SK-N-MC (cell line): ENCODE measurements at regions not wholly inside any gene's neighbourhood (a gene's known extent, or its start where the extent isn't known, plus 50 kb on each side); places are given as distances from the start of the nearest gene placed in this dataset.

Experiments
- EZH2 ChIP-seq: fragments of 200-600 bp; sonication (generic); IDR thresholded peaks from one replicate; pipeline ENCODE4 v1.6.1; 2017; ENCODE audit warnings: antibody characterized with exemption
- FOXP2 ChIP-seq: optimal IDR thresholded peaks from 2 replicates; pipeline ENCODE3; 2011; ENCODE audit warnings: mild to moderate bottlenecking, moderate library complexity; ENCODE audit not compliant: insufficient read depth; ENCODE audit errors: extremely low read length, control extremely low read depth
- POLR2AphosphoS5 ChIP-seq: IDR thresholded peaks from 2 replicates; pipeline ENCODE4 v1.6.1; 2012; ENCODE audit warnings: mild to moderate bottlenecking, low read depth, low read length, borderline replicate concordance

DNA sequence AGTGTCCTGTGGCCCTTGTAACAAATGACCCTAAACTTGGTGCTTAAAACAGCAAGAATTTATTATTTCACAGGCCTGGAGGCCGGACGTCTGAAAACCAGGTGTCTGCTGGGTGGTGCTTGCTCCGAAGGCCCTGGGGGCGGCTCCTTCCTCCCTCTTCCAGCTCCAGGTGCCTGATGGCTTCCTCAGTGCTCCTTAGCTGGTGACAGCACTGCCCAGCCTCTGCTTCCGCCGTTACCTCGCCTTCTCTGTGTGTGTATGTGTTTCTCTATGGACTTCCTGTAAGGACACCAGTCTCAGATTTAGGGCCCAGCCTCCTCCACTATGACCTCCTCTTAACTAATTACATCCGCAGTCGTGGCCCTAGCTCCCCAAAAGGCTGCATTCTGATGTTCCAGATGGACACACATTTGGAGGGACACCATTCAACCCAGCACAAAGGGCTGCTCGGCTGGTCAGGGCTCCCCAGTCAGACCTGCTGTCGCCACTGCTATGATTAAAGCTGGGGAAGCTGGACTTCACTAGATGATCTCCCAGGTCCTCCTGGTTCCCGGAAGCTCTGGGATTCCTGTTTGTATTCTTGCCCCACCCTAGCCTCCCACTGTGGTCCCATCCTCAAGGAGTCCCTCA is 172.8 kb downstream of the IRF8 start:
- TF ChIP-seq EZH2: no peak
- no peak for TF ChIP-seq POLR2AphosphoS5
- TF ChIP-seq FOXP2: no peak
